ENCODE measurements at regions not wholly inside any gene's neighbourhood (a gene's known extent, or its start where the extent isn't known, plus 50 kb on each side); places are given as distances from the start of the nearest gene placed in this dataset.

GRCh38 chr6:14711704-14712379 is 534.0 kb upstream of the JARID2 start:
- DNase-seq (ENCODE audit: low read depth, low spot score), result no peak
- POLR2A ChIA-PET, result no interaction called here
- Histone ChIP-seq H3K9me3 (ENCODE audit: control insufficient read depth, insufficient read depth, low read depth, low read length) (no peaks in the 10 kb centered on the region), H3K27ac (ENCODE audit: low read length) (no peak overlapping the region), H3K27me3 (ENCODE audit: control insufficient read depth, insufficient read depth, low read length) (no peaks in the 10 kb centered on the region), H3K36me3 (ENCODE audit: control insufficient read depth, insufficient read depth, low read length) (no peaks in the 10 kb centered on the region), H3K4me1 (ENCODE audit: control insufficient read depth, insufficient read depth, low read length) (no peaks in the 10 kb centered on the region), H3K4me3 (ENCODE audit: low read depth in 2 of 2, low read length in 2 of 2) (no peak overlapping the region)
- TF ChIP-seq TCF7L2 (IDR thresholded peaks at IDR 0.05; ENCODE audit: low read depth, low read length) (no peak), POLR2AphosphoS5 (IDR thresholded peaks at IDR 0.05; ENCODE audit: low read depth, low read length) (no peak), SIN3A (IDR thresholded peaks at IDR 0.05; ENCODE audit: borderline replicate concordance, insufficient read depth, low read depth, low read length) (no peak)
- TF ChIP-seq, protein P1, sequence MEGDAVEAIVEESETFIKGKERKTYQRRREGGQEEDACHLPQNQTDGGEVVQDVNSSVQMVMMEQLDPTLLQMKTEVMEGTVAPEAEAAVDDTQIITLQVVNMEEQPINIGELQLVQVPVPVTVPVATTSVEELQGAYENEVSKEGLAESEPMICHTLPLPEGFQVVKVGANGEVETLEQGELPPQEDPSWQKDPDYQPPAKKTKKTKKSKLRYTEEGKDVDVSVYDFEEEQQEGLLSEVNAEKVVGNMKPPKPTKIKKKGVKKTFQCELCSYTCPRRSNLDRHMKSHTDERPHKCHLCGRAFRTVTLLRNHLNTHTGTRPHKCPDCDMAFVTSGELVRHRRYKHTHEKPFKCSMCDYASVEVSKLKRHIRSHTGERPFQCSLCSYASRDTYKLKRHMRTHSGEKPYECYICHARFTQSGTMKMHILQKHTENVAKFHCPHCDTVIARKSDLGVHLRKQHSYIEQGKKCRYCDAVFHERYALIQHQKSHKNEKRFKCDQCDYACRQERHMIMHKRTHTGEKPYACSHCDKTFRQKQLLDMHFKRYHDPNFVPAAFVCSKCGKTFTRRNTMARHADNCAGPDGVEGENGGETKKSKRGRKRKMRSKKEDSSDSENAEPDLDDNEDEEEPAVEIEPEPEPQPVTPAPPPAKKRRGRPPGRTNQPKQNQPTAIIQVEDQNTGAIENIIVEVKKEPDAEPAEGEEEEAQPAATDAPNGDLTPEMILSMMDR (IDR thresholded peaks at IDR 0.05), result no peak
- TF ChIP-seq, protein P2, sequence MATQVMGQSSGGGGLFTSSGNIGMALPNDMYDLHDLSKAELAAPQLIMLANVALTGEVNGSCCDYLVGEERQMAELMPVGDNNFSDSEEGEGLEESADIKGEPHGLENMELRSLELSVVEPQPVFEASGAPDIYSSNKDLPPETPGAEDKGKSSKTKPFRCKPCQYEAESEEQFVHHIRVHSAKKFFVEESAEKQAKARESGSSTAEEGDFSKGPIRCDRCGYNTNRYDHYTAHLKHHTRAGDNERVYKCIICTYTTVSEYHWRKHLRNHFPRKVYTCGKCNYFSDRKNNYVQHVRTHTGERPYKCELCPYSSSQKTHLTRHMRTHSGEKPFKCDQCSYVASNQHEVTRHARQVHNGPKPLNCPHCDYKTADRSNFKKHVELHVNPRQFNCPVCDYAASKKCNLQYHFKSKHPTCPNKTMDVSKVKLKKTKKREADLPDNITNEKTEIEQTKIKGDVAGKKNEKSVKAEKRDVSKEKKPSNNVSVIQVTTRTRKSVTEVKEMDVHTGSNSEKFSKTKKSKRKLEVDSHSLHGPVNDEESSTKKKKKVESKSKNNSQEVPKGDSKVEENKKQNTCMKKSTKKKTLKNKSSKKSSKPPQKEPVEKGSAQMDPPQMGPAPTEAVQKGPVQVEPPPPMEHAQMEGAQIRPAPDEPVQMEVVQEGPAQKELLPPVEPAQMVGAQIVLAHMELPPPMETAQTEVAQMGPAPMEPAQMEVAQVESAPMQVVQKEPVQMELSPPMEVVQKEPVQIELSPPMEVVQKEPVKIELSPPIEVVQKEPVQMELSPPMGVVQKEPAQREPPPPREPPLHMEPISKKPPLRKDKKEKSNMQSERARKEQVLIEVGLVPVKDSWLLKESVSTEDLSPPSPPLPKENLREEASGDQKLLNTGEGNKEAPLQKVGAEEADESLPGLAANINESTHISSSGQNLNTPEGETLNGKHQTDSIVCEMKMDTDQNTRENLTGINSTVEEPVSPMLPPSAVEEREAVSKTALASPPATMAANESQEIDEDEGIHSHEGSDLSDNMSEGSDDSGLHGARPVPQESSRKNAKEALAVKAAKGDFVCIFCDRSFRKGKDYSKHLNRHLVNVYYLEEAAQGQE (IDR thresholded peaks at IDR 0.05; ENCODE audit: insufficient read depth in 1 of 2, low read depth in 2 of 2, low read length in 1 of 2), result no peak
- in situ Hi-C loops (cut with HindIII; ENCODE audit: low pct_unique_long_range_greater_than_20kb, low sequenced_read_pairs), result no loop called here
- CTCF ChIA-PET, result no interaction called here
- ATAC-seq, result no peak
- intact Hi-C loops (cut with micrococcal nuclease; ENCODE audit: unreplicated experiment), result no loop called here
- no TSS peak for BruUV-seq (replicated peaks)

DNA sequence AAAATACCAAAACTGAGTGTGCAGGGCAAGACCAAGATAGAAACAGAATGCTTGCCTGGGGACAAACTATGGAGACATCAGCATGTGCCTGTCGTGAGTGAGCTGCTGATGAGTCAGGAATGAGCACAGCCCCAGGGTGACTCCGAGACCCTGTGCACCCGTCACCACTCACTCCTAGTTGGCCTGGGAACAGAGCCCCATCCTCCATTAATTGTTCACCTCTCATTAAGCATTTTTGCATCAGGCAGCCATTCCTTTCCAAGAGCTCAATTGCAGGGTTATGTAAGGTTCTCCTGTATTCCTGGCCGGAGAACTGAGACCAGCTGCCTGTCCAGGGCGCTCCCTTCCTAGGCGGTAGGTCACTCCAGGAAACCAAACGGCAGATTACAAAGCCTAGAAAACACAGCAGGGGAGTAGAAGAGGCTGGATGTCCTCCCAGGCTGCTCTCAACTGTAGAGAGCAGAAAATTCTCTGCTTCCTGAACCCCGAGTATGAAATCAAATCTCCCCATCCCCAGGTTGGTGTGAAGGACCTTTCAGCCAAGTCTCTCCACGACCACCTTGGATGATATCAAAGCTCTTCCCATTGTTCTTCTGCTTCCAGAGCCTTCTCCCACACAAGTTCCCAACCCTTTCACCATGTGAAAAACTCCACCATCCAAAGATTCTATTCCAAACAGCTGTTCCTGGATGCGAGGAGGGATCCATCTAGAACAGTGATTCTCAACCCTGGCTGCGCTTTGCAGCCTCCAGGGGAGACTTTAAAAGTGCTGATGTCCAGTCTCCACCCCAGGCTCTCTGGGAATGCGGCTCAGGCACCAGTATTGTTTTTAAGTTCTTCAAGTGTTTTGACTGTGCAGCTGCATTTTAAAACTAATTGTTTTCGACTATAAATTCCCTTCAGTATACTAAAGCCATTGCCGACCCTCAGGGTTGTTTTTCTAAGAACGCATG is 532.6 kb upstream of the JARID2 start:
- intact Hi-C loops (cut with micrococcal nuclease; ENCODE audit: unreplicated experiment), result no loop called here
- H3K9me3 ChIP-seq (ENCODE audit: control insufficient read depth, insufficient read depth, low read depth, low read length), result no peaks in the 10 kb centered on the region
- no peak overlapping the region for H3K27ac ChIP-seq (ENCODE audit: low read length)
- no peaks in the 10 kb centered on the region for H3K27me3 ChIP-seq (ENCODE audit: control insufficient read depth, insufficient read depth, low read length)
- no peak for DNase-seq (ENCODE audit: low read depth, low spot score)
- H3K4me3 ChIP-seq (ENCODE audit: low read depth in 2 of 2, low read length in 2 of 2), result no peak overlapping the region
- H3K4me1 ChIP-seq (ENCODE audit: control insufficient read depth, insufficient read depth, low read length), result no peaks in the 10 kb centered on the region
- H3K36me3 ChIP-seq (ENCODE audit: control insufficient read depth, insufficient read depth, low read length), result no peaks in the 10 kb centered on the region
- ATAC-seq, result no peak; the same call in 1 of the 2 replicates
- no TSS peak for BruUV-seq (replicated peaks)
- POLR2A ChIA-PET, result no interaction called here
- in situ Hi-C loops (cut with HindIII; ENCODE audit: low pct_unique_long_range_greater_than_20kb, low sequenced_read_pairs), result no loop called here
- CTCF ChIA-PET, result interaction anchor here (0.7 kb wide), 1 partner anchor 385 kb away, joined by 3 read pairs; no protein-coding TSS in a partner anchor
- TF ChIP-seq TCF7L2 (IDR thresholded peaks at IDR 0.05; ENCODE audit: low read depth, low read length) (no peak), POLR2AphosphoS5 (IDR thresholded peaks at IDR 0.05; ENCODE audit: low read depth, low read length) (no peak), SIN3A (IDR thresholded peaks at IDR 0.05; ENCODE audit: borderline replicate concordance, insufficient read depth, low read depth, low read length) (no peak)
- TF ChIP-seq, protein P2 (IDR thresholded peaks at IDR 0.05; ENCODE audit: insufficient read depth in 1 of 2, low read depth in 2 of 2, low read length in 1 of 2), result no peak
- TF ChIP-seq, protein P1 (IDR thresholded peaks at IDR 0.05), result no peak
